Right cardiac atrium (tissue), 5 donors: ENCODE measurements at regions not wholly inside any gene's neighbourhood (a gene's known extent, or its start where the extent isn't known, plus 50 kb on each side); places are given as distances from the start of the nearest gene placed in this dataset.
"Not testable (repeated sequence)": the region's sequence is repeated elsewhere in the genome, so short reads cannot be mapped to it uniquely, and the experiment has no call there.

ENCODE experiments used
- ATAC-seq, 2 donors: fragments of 200-7000 bp; cut with Tn5 transposase; one replicate each; pipeline versions ENCODE4 v1.8.0 to v1.9.1; 2020; ENCODE audit warnings: moderate library complexity in 2 of 2, mild to moderate bottlenecking in 1 of 2
- DNase-seq, 3 donors: peaks; one replicate each; pipeline ENCODE4 v3.0.0-alpha.2; 2020
- H3K27ac ChIP-seq: one replicate; pipeline ENCODE4 v1.5.1; 2013; ENCODE audit warnings: mild to moderate bottlenecking, low read length, control low read depth, moderate library complexity
- H3K27me3 ChIP-seq: one replicate; pipeline ENCODE4 v1.6.1; 2013; ENCODE audit not compliant: control insufficient read depth, insufficient read depth
- H3K4me1 ChIP-seq: one replicate; pipeline ENCODE4 v1.6.1; 2013; ENCODE audit warnings: low read length; ENCODE audit not compliant: control insufficient read depth, insufficient read depth
- H3K4me3 ChIP-seq: one replicate; pipeline ENCODE4 v1.5.1; 2013; ENCODE audit warnings: low read length, control low read depth
- H3K9me3 ChIP-seq: one replicate; pipeline ENCODE4 v1.6.1; 2013; ENCODE audit warnings: low read length; ENCODE audit not compliant: control insufficient read depth
- WGBS: extraction: QIAGEN DNeasy Blood & Tissue Kit; methylation state at CpG from one replicate; pipeline ENCODE4 v1.1.7; 2013; 5-methylcytosine and 5-hydroxymethylcytosine counted together
- intact Hi-C, 4 donors: fragments of 100-400 bp; cut with DNase I; formaldehyde crosslinking; loops; one replicate each; pipeline versions ENCODE4 v1.11.0 to v1.14.0; 2022 to 2023
- donor health status: healthy with polysubstance abuse.
- donor health status: DM: no; HTN: yes; CAD: no.
- donor health status: DM: no; HTN: no; CAD: no.
- donor health status: DM: no; HTN: yes; CAD: no; lungs with severe emphysema.
- donor health status: DM: yes; HTN: yes; CAD: no.

DNA sequence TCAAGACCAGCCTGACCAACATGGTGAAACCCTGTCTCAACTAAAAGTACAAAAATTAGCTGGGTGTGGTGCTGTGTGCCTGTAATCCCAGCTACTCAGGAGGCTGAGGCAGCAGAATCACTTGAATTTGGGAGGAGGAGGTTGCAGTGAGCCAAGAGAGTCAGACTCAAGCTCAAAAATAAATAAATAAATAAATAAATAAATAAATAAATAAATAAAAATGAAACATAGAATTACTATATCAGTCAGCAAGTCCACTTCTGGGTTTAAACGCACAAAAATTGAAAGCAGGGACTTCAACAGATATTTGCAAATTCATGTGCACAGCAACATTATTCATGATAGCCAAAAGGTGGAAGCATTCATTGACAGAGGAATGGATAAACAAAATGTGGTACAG lies 875.2 kb upstream of the ALG10B start:
- DNase-seq, H3K27me3 ChIP-seq, H3K27ac ChIP-seq, intact Hi-C loops, H3K4me3 ChIP-seq, H3K9me3 ChIP-seq, ATAC-seq, H3K4me1 ChIP-seq: not testable (repeated sequence)
- 73% methylated on average over 1 of the region's 1 CpG for WGBS

DNA sequence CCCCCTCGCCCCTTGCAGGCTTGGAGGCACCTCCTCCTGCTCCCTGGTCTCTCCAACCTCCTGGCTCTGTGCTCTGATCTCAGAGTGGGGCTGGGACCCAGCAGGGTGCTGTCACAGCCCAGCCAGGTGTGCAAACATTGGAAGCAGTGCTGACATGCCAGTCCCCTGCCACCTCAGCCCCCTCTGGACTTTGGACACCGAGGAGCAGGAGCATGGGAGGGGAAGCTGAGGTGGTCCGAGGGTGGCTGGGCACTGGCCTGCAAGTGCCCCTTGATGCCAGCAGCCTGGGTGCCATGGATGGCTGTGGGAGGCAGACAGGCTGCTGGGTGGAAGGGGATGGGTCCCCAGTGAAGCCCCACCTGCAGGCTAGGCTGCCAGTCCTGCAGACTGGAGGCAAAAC lies 860.9 kb upstream of the ALG10B start:
- H3K27ac ChIP-seq, ATAC-seq, H3K4me1 ChIP-seq, intact Hi-C loops, H3K9me3 ChIP-seq, DNase-seq, H3K27me3 ChIP-seq, H3K4me3 ChIP-seq: not testable (repeated sequence)
- WGBS = 35% methylated on average over 3 of the region's 3 CpGs

DNA sequence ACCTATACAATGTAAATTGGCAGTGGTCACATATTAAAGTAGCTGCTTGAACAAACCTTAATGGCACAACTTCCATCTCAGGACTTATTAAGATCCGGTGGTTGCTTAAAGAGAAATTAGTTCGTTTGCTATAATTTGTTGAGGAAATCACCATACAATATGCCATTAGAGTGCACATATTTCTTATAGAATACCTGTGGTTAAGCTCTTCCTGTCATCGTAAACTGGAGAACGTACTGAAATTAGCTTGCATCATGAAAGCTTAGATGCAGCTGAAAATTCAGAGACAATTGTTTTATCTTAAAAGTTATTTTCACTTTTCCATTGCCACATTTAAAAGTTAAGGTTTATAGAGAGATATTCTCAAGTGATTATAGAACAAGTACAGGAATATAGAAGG lies 818.6 kb upstream of the ALG10B start:
- 74% methylated on average over 4 of the region's 4 CpGs for WGBS
- ATAC-seq, H3K4me1 ChIP-seq, H3K4me3 ChIP-seq, DNase-seq, H3K27ac ChIP-seq, H3K27me3 ChIP-seq, H3K9me3 ChIP-seq, intact Hi-C loops: not testable (repeated sequence)

DNA sequence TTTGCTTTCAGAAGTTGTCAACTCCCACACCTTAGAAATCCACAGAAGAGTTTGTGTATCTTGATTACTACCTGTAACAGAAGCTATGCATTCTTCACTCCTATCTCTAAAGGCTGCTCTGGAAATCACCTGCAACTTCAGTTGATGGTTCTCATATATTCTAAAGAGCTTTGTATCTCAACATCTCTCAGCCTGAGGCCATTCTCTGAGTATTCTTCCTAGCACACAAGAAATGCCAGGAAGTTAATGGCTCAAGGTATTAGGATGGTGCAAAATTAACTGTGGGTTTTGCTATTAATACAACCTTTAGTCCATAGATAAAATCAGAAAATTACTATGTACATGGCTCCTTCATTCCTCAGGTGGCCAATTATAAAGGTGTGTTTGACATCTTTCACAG lies 806.3 kb upstream of the ALG10B start:
- intact Hi-C loops, ATAC-seq, H3K4me3 ChIP-seq, H3K4me1 ChIP-seq, H3K9me3 ChIP-seq, DNase-seq, H3K27me3 ChIP-seq, H3K27ac ChIP-seq: not testable (repeated sequence)

DNA sequence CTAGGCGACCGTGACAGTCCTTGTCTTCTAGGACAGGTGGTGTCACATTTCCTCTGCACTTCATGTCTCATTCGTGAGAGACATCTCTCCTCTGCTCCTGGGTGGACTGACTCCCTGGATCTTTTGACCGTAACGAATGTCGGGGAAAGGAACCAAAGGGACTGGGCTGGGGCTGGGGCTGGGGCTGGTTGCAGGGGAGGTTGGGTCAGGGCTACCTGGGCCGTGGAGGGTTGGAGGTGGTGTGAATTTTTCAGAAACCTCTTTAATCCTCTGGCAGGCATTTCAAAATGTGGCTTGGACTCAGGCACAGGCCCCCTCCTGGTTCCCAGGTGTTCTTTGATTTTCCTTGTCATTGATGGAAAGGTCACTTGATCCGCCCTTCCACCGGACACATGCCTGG lies 776.0 kb upstream of the ALG10B start:
- ATAC-seq, H3K4me3 ChIP-seq, H3K9me3 ChIP-seq, H3K27ac ChIP-seq, DNase-seq, H3K4me1 ChIP-seq, intact Hi-C loops, H3K27me3 ChIP-seq: not testable (repeated sequence)
- WGBS = 87% methylated on average over 9 of the region's 9 CpGs

DNA sequence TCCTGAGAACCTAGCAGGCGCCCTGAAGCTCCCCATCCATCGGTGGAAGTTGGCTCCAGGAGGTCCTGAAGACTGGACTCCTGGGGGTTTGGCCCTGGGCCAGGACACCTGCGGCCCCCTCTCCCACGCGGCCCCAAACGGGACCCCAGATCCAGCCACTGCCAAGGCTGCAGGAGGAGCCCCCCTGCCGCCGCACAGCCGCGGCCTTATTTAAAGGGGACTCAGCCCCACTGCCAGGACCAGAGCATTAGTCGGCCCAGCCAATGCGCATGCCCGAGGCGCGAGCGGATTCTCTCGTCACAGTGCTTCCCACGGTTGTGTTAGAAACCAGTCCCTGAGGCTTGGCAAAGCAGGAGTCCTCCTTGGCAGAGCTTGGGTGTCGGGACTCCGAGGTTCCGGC lies 775.2 kb upstream of the ALG10B start:
- no peaks in the 10 kb centered on the region for H3K9me3 ChIP-seq
- intact Hi-C loops = no loop called here
- DNase-seq = peak in 1 of 3 donors; percentile 55
- no peaks in the 10 kb centered on the region for H3K4me1 ChIP-seq
- WGBS = 93% methylated on average over 21 of the region's 21 CpGs
- no peak for ATAC-seq
- H3K4me3 ChIP-seq = no peak overlapping the region
- H3K27ac ChIP-seq = no peak overlapping the region
- H3K27me3 ChIP-seq = no peaks in the 10 kb centered on the region

DNA sequence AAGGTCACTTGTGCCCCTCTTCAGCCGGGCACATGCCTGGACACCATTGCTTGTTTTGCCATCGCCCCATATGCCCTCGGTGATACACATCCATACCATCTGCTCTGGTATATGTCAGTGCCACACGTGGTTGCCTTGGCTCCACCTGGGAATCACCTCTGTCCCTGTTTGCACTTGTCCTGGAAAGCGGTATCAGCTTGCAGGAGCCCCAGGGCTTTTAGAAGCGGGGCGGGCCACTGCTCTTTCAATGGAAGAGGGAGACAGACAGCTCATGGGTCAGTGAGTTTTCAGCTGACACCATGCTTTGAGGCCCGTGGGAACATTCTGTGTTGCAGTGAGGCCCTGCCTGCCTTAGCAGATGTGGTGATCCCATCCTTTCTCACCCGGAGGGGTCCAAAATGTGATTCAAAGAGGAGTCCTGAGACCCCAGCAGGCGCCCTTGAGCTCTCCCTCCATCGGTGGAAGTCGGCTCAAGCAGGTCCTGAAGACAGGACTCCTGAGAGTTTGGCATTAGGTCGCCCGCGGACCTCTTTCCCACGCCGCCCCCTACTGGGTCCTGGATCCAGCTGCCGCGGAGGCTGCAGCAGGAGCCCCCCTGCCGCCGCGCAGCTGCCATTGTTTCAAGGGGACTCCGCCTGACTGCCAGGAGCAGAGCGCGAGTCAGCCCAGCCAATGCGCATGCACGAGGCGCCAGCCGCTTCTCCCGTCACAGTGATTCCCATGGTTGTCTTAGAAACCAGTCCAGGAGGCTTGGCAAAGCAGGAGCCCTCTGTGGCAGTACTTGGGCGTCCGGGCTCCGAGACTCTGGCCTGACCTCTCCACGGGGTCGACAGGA lies 773.2 kb upstream of the ALG10B start:
- intact Hi-C loops = no loop called here
- Histone ChIP-seq H3K27ac (no peak overlapping the region), H3K4me1 (no peaks in the 10 kb centered on the region), H3K9me3 (no peaks in the 10 kb centered on the region), H3K27me3 (no peaks in the 10 kb centered on the region), H3K4me3 (no peak overlapping the region)
- ATAC-seq = no peak
- WGBS = 71% methylated on average over 35 of the region's 35 CpGs
- no peak for DNase-seq

DNA sequence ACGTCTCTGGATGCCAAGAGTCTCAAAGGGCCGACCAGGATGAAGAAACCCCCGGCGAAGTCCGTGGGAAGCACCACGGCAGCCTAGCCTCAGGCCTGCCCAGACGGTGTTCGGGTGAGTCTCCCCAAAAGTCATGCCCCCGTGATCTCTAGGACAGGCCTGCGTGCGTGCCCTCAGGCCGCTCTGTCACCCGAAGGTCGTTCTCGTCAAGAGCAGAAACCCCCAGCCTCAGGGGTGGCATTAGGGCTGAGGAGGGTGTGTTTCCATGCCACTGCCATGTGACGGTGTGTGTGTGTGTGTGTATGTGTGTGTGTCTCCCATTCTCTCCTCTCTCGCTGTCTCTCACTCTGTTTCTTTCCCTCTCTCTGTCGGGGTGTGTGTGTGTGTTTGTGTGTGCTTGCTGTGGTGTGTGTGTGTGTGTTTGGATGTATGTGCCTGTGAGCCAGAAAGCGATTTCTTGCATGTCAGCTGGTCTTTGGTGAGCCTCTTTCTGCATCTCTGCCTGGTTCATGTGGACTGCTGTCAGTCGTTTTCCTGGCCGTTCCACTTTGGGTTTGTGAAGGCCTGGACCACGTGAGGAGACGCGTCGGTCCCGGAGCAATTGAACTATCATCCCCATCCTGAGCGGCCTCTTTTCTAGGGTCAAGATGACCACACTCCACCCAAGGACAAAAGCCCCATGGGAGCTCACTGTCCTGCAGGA lies 772.5 kb upstream of the ALG10B start:
- intact Hi-C loops = no loop called here
- DNase-seq (no peak), ATAC-seq (no peak)
- Histone ChIP-seq H3K9me3 (no peaks in the 10 kb centered on the region), H3K27ac (no peak overlapping the region), H3K4me3 (no peak overlapping the region), H3K27me3 (no peaks in the 10 kb centered on the region), H3K4me1 (no peaks in the 10 kb centered on the region)
- 90% methylated on average over 27 of the region's 27 CpGs for WGBS

DNA sequence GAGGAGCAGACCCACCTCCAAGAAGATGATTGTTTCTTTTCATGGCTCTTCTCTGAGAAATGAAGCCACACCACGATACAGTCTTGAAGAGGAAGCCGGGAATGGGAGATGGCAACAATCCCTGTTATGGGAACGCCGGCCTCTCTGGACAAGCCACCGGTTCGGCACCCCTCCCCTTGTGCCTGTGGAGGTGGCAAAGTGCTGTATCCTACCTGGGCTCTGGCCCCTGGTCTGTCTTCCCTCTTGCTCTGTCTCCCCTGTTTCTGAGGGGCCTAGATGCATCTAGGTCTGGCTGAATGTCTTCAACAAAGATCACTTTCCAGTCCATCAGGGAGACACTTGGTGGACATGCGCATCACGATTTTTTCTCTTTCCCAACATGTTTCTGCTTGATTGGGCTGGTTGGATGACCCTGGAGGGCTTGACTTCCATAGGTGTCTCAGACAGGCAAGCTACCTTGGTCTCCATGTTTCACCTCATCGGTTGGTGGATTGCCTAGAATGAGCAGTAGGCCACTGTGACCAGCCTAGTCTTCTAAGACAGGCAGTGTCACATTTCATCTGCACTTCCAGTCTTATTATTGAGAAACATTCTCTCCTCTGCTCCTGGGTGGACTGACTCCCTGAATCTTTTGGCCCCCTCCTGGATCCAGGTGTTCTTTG lies 771.8 kb upstream of the ALG10B start:
- intact Hi-C loops, H3K4me1 ChIP-seq, DNase-seq, H3K27me3 ChIP-seq, H3K27ac ChIP-seq, H3K9me3 ChIP-seq, H3K4me3 ChIP-seq, ATAC-seq: not testable (repeated sequence)
- 87% methylated on average over 9 of the region's 9 CpGs for WGBS

DNA sequence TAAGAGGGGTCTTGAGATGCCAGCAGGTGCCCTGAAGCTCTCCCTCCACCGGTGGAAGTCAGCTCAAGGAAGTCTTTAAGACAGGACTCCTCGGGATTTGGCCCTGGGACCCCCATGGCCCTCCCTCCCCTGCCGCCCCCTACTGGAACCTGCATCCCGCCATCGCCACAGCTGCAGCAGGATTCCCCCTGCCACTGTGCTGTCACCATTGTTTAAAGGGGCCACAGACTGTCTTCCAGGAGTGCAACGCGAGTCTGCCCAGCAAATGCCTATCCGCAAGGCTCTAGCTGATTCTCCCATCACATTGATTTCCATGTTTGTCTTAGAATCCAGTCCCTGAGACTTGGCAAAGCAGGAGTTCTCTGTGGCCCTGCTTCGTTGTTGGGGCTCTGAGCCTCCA lies 770.8 kb upstream of the ALG10B start:
- ATAC-seq = no peak
- H3K27me3 ChIP-seq = no peaks in the 10 kb centered on the region
- no peaks in the 10 kb centered on the region for H3K9me3 ChIP-seq
- DNase-seq = no peak
- WGBS = 77% methylated on average over 9 of the region's 9 CpGs
- no peak overlapping the region for H3K4me3 ChIP-seq
- intact Hi-C loops = no loop called here
- no peak overlapping the region for H3K27ac ChIP-seq
- no peaks in the 10 kb centered on the region for H3K4me1 ChIP-seq

DNA sequence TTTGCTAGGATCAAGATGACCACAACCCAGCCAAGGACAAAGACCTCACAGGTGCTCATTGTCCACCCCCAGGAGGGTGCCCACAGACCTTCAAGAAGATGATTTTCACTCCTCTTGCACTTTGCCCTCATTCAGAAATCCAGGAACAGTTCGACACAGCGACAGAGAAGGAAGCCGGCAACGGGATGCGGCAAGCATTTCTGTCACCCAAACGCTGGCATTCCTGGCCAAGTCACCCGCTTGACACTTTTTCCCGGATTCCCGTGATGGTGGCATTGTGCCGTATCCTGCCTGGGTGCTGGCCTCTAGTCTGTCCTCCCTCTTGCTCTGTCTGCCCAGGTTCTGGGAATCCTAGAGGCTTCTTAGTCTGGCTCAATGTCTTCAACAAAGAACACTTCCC lies 770.4 kb upstream of the ALG10B start:
- H3K4me3 ChIP-seq = no peak overlapping the region
- intact Hi-C loops = no loop called here
- WGBS = 85% methylated on average over 10 of the region's 10 CpGs
- ATAC-seq (no peak), DNase-seq (no peak)
- H3K4me1 ChIP-seq = no peaks in the 10 kb centered on the region
- H3K27ac ChIP-seq = no peak overlapping the region
- no peaks in the 10 kb centered on the region for H3K9me3 ChIP-seq
- no peaks in the 10 kb centered on the region for H3K27me3 ChIP-seq
